ENCODE measurements at regions not wholly inside any gene's neighbourhood (a gene's known extent, or its start where the extent isn't known, plus 50 kb on each side); places are given as distances from the start of the nearest gene placed in this dataset.

DNA sequence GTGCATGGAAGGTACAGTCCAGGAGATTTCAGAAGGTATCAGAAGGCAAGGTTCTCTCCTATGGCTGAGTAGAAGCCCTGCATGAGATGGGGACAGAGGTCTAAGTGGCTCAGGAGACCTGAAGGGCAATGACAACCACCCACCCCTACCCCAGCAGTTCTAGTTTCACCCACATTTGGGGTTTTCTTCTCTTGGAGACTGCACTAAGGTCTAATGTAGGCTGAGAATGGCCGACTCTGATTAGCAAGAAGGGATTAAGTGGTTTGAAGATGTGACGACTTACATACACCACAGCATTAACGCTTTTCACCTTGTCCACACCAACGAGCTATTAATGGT, 71.7 kb upstream of the SOX5 start (continued):
- no peak for TF ChIP-seq TCFL5 (CRISPR knock-in tag; conservative IDR thresholded peaks at IDR 0.05)
- no peak for TF ChIP-seq CREBBP (IDR thresholded peaks at IDR 0.05; ENCODE audit: low read depth, low read length)
- TF ChIP-seq, protein P1, sequence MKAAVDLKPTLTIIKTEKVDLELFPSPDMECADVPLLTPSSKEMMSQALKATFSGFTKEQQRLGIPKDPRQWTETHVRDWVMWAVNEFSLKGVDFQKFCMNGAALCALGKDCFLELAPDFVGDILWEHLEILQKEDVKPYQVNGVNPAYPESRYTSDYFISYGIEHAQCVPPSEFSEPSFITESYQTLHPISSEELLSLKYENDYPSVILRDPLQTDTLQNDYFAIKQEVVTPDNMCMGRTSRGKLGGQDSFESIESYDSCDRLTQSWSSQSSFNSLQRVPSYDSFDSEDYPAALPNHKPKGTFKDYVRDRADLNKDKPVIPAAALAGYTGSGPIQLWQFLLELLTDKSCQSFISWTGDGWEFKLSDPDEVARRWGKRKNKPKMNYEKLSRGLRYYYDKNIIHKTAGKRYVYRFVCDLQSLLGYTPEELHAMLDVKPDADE (conservative IDR thresholded peaks at IDR 0.05; ENCODE audit: control insufficient read depth, low read depth, low read length): no peak
- TF ChIP-seq GATA2 (CRISPR knock-in tag; IDR thresholded peaks at IDR 0.05): no peak
- no peak for TF ChIP-seq ZNF316 (IDR thresholded peaks at IDR 0.05)

DNA sequence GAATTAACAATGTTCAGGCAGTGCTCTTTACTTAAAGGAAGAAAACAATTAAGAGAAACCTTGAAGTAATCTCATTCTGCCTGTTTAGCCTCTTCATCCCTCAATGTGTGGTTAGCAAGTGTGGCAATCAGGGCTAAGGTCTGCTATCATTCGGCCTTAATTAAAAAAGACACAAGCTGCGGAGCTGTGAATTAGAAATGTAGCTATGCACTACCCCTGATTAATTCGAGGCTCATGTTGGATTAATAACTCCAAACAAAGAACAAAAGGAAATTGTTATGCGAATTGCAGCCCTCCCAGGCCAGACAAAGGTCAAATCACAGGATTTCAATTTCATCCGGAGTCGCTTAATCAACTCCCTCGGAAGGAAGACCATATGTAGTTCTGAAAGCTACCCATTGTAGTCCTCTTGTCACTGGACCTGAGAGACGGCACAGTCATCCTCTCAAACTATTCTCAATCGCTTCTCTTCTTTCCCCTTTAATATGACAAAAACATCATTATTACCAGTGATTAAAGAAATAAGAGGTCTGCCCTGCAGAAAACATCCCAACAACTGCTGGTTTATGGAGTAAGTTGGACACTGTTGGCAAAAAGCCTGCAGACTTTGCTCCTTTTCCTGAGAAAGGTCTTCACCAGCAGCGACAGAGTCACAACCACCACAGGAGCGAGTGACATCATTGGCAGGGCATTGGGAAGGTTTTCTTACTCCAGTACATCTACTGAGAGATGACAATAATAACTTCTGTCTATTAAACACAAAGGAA, 71.1 kb upstream of the SOX5 start:
- DNase-seq (ENCODE audit: extremely low read depth in 1 of 4, low spot score in 3 of 4): no peak
- in situ Hi-C loops (cut with MboI): no loop called here
- Histone ChIP-seq H3K36me3 (ENCODE audit: control insufficient read depth, insufficient read depth, low read length) (no peaks in the 10 kb centered on the region), H3K4me1 (replicated peaks in 1 of 2; ENCODE audit: control insufficient read depth in 2 of 2, insufficient read depth in 2 of 2, low read length in 2 of 2) (no peaks in the 10 kb centered on the region), H3K9ac (ENCODE audit: insufficient read depth in 1 of 2, low read depth in 2 of 2, low read length in 2 of 2) (no peak overlapping the region), H3K4me2 (ENCODE audit: insufficient read depth, low read length) (no peak overlapping the region), H3K79me2 (ENCODE audit: control insufficient read depth, insufficient read depth, low read length) (no peaks in the 10 kb centered on the region), H4K20me1 (replicated peaks; ENCODE audit: control insufficient read depth, insufficient read depth, low read length) (no peaks in the 10 kb centered on the region), H3K27me3 (ENCODE audit: control insufficient read depth in 2 of 2, insufficient read depth in 2 of 2, low read length in 2 of 2) (no peaks in the 10 kb centered on the region), H3K4me3 (no peak overlapping the region), H3K9me3 (replicated peaks; ENCODE audit: control insufficient read depth, insufficient read depth, low read depth, low read length) (no peaks in the 10 kb centered on the region), H2AFZ (ENCODE audit: low read depth, low read length) (no peak overlapping the region), H3K9me1 (ENCODE audit: control insufficient read depth, insufficient read depth, low read length) (no peaks in the 10 kb centered on the region), H3K27ac (ENCODE audit: extremely low read depth, low read depth, low read length) (no peak overlapping the region)
- CTCF ChIA-PET (ENCODE audit: low intra/inter-chr PET ratio): no interaction called here
- TF ChIP-seq GATA2 (CRISPR knock-in tag; IDR thresholded peaks at IDR 0.05) (no peak), ELF4 (CRISPR knock-in tag; IDR thresholded peaks at IDR 0.05) (no peak), TEAD4 (IDR thresholded peaks at IDR 0.05; ENCODE audit: low read length) (no peak), TEAD4 (CRISPR knock-in tag; IDR thresholded peaks at IDR 0.05; ENCODE audit: borderline replicate concordance) (no peak), SUPT5H (IDR thresholded peaks at IDR 0.05) (no peak)
- no peak for FAIRE-seq
- no TSS peak for BruUV-seq (replicated peaks)
- WGBS (ENCODE audit: insufficient coverage, low coverage, missing lambda C conversion rate): 52% methylated on average over 11 of the region's 11 CpGs
- ATAC-seq: no peak
- intact Hi-C loops (cut with micrococcal nuclease): loop anchor here (10.0 kb wide), 1 partner anchor 816 kb away; no protein-coding TSS in a partner anchor
- POLR2A ChIA-PET: no interaction called here
